Upper lobe of left lung (tissue), 6 donors: ENCODE measurements at regions not wholly inside any gene's neighbourhood (a gene's known extent, or its start where the extent isn't known, plus 50 kb on each side); places are given as distances from the start of the nearest gene placed in this dataset.

Source experiments
- ATAC-seq, 2 donors: fragments of 200-7000 bp; cut with Tn5 transposase; one replicate each; pipeline ENCODE4 v1.9.1; 2022; ENCODE audit warnings: mild to moderate bottlenecking in 2 of 2, moderate library complexity in 2 of 2; ENCODE audit not compliant: low FRiP score in 2 of 2
- DNase-seq, 2 donors: peaks; one replicate each; pipeline ENCODE4 v3.0.0-alpha.2; 2019 to 2020
- H3K27ac ChIP-seq, 4 donors: fragments of 200-600 bp; sonication (generic); one replicate each; pipeline ENCODE4 v1.5.1; 2016 to 2019
- H3K27me3 ChIP-seq, 4 donors: fragments of 200-600 bp; sonication (generic); one replicate each; pipeline ENCODE4 v1.5.1; 2017 to 2019
- H3K36me3 ChIP-seq, 4 donors: fragments of 200-600 bp; sonication (generic); one replicate each; pipeline ENCODE4 v1.5.1; 2016 to 2019
- H3K4me1 ChIP-seq, 4 donors: fragments of 200-600 bp; sonication (generic); one replicate each; pipeline ENCODE4 v1.5.1; 2018 to 2019
- H3K4me3 ChIP-seq, 4 donors: fragments of 200-600 bp; sonication (generic); one replicate each; pipeline ENCODE4 v1.5.1; 2017 to 2019; ENCODE audit warnings: mild to moderate bottlenecking in 2 of 4, moderate library complexity in 1 of 4
- H3K9me3 ChIP-seq, 4 donors: fragments of 200-600 bp; sonication (generic); one replicate each; pipeline ENCODE4 v1.5.1; 2018 to 2019
- CTCF ChIP-seq, 6 experiments: fragments of 450-650 bp in 4 of 6; fragments of 200-600 bp in 2 of 6; sonication (generic) in 2 of 6; IDR thresholded peaks; one replicate each; pipeline ENCODE4 v1.5.1; 2016 to 2019; ENCODE audit warnings: antibody characterized with exemption in 6 of 6
- EP300 ChIP-seq, 4 donors: sonication (generic); formaldehyde crosslinking; IDR thresholded peaks; one replicate each; pipeline ENCODE4 v1.5.1; 2017; ENCODE audit warnings: antibody characterized with exemption in 4 of 4, control low read depth in 2 of 4
- POLR2A ChIP-seq, 4 donors: fragments of 450-650 bp; IDR thresholded peaks; one replicate each; pipeline ENCODE4 v1.5.1; 2016 to 2017; ENCODE audit warnings: antibody characterized with exemption in 4 of 4, mild to moderate bottlenecking in 2 of 4
- POLR2AphosphoS5 ChIP-seq, 2 donors: sonication (generic); formaldehyde crosslinking; IDR thresholded peaks; one replicate each; pipeline ENCODE4 v1.5.1; 2017; ENCODE audit warnings: antibody characterized with exemption in 2 of 2
- WGBS, 2 donors: methylation state at CpG; one replicate each; pipeline ENCODE4 v1.1.5; 2017 to 2018; 5-methylcytosine and 5-hydroxymethylcytosine counted together
- donor health status: DM: no; HTN: no; CAD: no; lungs with moderate emphysema.
- donor health status: DM: no; HTN: yes; CAD: no; lungs with severe emphysema.

DNA sequence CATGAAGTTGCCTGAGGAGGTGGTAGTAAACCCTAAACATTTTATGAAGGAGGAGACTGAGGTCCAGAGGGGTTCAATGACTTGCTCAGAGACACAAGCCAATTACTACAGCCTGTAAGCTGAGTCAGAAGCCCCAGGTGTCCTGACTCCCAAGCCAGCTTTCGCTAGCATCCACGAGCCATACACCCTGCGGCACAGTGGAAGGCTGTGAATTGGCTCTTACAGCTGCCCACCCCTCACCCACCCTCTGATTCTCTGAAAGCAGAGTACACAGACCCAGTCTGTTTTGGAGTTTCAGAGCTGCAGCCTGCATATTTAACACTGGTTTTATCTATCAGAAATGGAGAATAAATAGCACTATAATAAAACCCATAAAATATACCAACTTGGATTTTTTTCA lies 253.4 kb downstream of the IGSF11 start:
- H3K9me3 ChIP-seq: no peaks in the 10 kb centered on the region
- no peaks in the 10 kb centered on the region for H3K27me3 ChIP-seq
- no peaks in the 10 kb centered on the region for H3K4me1 ChIP-seq
- DNase-seq (no peak), ATAC-seq (no peak)
- no peak overlapping the region for H3K27ac ChIP-seq
- TF ChIP-seq POLR2A (IDR thresholded peaks at IDR 0.05): no peak
- TF ChIP-seq POLR2AphosphoS5 (IDR thresholded peaks at IDR 0.05): no peak
- no peak for TF ChIP-seq CTCF (IDR thresholded peaks at IDR 0.05)
- TF ChIP-seq EP300 (IDR thresholded peaks at IDR 0.05): no peak
- WGBS, 2 donors: 72% methylated on average over 3 of the region's 3 CpGs
- H3K36me3 ChIP-seq: no peaks in the 10 kb centered on the region
- no peak overlapping the region for H3K4me3 ChIP-seq

DNA sequence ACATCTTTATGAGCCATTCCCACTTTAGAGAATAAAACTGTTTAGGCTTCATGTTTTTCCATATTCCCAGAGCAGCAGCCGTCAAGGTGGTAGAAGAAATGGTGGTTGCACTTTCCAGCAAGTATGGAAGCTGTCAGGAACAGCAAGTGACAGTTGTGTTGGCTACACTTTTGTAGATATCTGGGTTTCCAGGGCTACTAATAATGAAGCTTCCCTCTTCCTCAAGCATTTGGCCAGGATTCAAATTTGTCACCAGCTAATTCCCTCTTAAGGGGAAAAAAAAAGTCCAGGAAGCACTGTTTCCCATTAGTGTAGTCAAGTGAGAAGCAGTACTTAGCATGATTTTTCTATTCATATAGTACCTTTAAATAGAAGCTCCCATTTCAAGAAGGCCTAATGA lies 252.8 kb downstream of the IGSF11 start:
- 68 to 79% methylated on average over 1 of the region's 1 CpG for WGBS, 2 donors
- ATAC-seq: no peak
- H3K4me3 ChIP-seq: no peak overlapping the region
- no peak for DNase-seq
- H3K27ac ChIP-seq: no peak overlapping the region
- no peaks in the 10 kb centered on the region for H3K9me3 ChIP-seq
- TF ChIP-seq POLR2AphosphoS5 (IDR thresholded peaks at IDR 0.05) (no peak), EP300 (IDR thresholded peaks at IDR 0.05) (no peak), POLR2A (IDR thresholded peaks at IDR 0.05) (no peak), CTCF (IDR thresholded peaks at IDR 0.05) (no peak)
- H3K27me3 ChIP-seq: no peaks in the 10 kb centered on the region
- no peaks in the 10 kb centered on the region for H3K36me3 ChIP-seq
- H3K4me1 ChIP-seq: no peaks in the 10 kb centered on the region

GRCh38 chr3:118782755-118783202 lies 251.9 kb downstream of the IGSF11 start:
- ATAC-seq (no peak), DNase-seq (no peak)
- no peaks in the 10 kb centered on the region for H3K4me1 ChIP-seq
- H3K36me3 ChIP-seq: no peaks in the 10 kb centered on the region
- no peaks in the 10 kb centered on the region for H3K9me3 ChIP-seq
- 28 to 35% methylated on average over 2 of the region's 2 CpGs for WGBS, 2 donors
- H3K4me3 ChIP-seq: no peak overlapping the region
- no peaks in the 10 kb centered on the region for H3K27me3 ChIP-seq
- no peak for TF ChIP-seq POLR2AphosphoS5 (IDR thresholded peaks at IDR 0.05)
- no peak for TF ChIP-seq EP300 (IDR thresholded peaks at IDR 0.05)
- no peak for TF ChIP-seq POLR2A (IDR thresholded peaks at IDR 0.05)
- no peak for TF ChIP-seq CTCF (IDR thresholded peaks at IDR 0.05)
- no peak overlapping the region for H3K27ac ChIP-seq

- no peak overlapping the region for H3K4me3 ChIP-seq
- DNase-seq: no peak
- H3K9me3 ChIP-seq: no peaks in the 10 kb centered on the region
- no peak for ATAC-seq
- no peaks in the 10 kb centered on the region for H3K4me1 ChIP-seq
- H3K36me3 ChIP-seq: no peaks in the 10 kb centered on the region
- H3K27ac ChIP-seq: no peak overlapping the region
- no peaks in the 10 kb centered on the region for H3K27me3 ChIP-seq
- TF ChIP-seq POLR2A (IDR thresholded peaks at IDR 0.05): no peak
- TF ChIP-seq POLR2AphosphoS5 (IDR thresholded peaks at IDR 0.05): no peak
- no peak for TF ChIP-seq CTCF (IDR thresholded peaks at IDR 0.05)
- TF ChIP-seq EP300 (IDR thresholded peaks at IDR 0.05): no peak
These were observed 249.2 kb downstream of the IGSF11 start for GRCh38 chr3:118785415-118785814.

DNA sequence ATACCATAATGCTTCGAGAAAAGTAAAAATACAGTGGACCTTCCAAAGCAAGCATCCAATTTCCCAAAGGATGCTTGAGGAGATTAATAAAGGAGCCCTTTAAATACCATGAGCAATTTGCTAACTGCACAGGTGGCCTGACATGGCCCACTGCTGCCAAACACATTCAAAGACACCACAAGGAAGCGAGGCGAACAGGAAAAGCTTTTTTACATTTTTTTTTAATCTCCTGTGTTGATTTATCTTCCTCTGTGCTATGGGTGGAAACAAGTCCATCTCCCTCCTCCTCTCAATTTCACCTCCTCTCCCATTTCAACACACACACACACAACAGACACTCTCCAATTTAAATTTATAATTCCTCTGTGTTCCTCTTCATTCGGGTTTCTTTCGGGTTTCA lies 243.4 kb downstream of the IGSF11 start:
- H3K27ac ChIP-seq: no peak overlapping the region
- TF ChIP-seq CTCF (IDR thresholded peaks at IDR 0.05): no peak
- no peak for TF ChIP-seq EP300 (IDR thresholded peaks at IDR 0.05)
- no peak for TF ChIP-seq POLR2AphosphoS5 (IDR thresholded peaks at IDR 0.05)
- TF ChIP-seq POLR2A (IDR thresholded peaks at IDR 0.05): no peak
- 75 to 77% methylated on average over 5 of the region's 5 CpGs for WGBS, 2 donors
- H3K27me3 ChIP-seq: no peaks in the 10 kb centered on the region
- DNase-seq: no peak
- no peak overlapping the region for H3K4me3 ChIP-seq
- H3K4me1 ChIP-seq: no peaks in the 10 kb centered on the region
- no peaks in the 10 kb centered on the region for H3K9me3 ChIP-seq
- H3K36me3 ChIP-seq: no peaks in the 10 kb centered on the region
- ATAC-seq: no peak
